GM23338 (cell line): ENCODE measurements at regions not wholly inside any gene's neighbourhood (a gene's known extent, or its start where the extent isn't known, plus 50 kb on each side); places are given as distances from the start of the nearest gene placed in this dataset.
A peak's percentile ranks its signal among the peaks of the same experiment; 100 is the strongest.

ENCODE experiments used
- ATAC-seq: fragments of 200-7000 bp; cut with Tn5 transposase; 3 replicates; pipeline ENCODE4 v1.9.1; 2020
- DNase-seq: peaks from one replicate; pipeline ENCODE4 v3.0.0-alpha.2; 2015; ENCODE audit warnings: low spot score
- H2AFZ ChIP-seq: fragments of 200-600 bp; sonication (generic); 2 replicates; pipeline ENCODE4 v1.8.0; 2016; ENCODE audit warnings: antibody characterized with exemption, mild to moderate bottlenecking, moderate library complexity
- H3F3A ChIP-seq: fragments of 200-600 bp; sonication (generic); replicated peaks from 2 replicates; pipeline ENCODE4 v1.8.0; 2017; ENCODE audit warnings: antibody characterized with exemption, mixed run types, low read depth
- H3K27ac ChIP-seq: fragments of 200-600 bp; sonication (generic); 2 replicates; pipeline ENCODE4 v1.6.1; 2016; ENCODE audit warnings: low read depth
- H3K27me3 ChIP-seq: fragments of 200-600 bp; sonication (generic); 2 replicates; pipeline ENCODE4 v1.8.0; 2016; ENCODE audit warnings: mild to moderate bottlenecking, mixed run types, moderate library complexity; ENCODE audit not compliant: insufficient read depth
- H3K36me3 ChIP-seq: fragments of 200-600 bp; sonication (generic); 2 replicates; pipeline ENCODE4 v1.8.0; 2016; ENCODE audit warnings: mild to moderate bottlenecking; ENCODE audit not compliant: insufficient read depth
- H3K4me1 ChIP-seq: fragments of 200-600 bp; sonication (generic); 2 replicates; pipeline ENCODE4 v1.8.0; 2016; ENCODE audit warnings: mild to moderate bottlenecking, moderate library complexity; ENCODE audit not compliant: insufficient read depth
- H3K4me2 ChIP-seq: fragments of 200-600 bp; sonication (generic); 2 replicates; pipeline ENCODE4 v1.7.1; 2017; ENCODE audit warnings: mixed run types
- H3K4me3 ChIP-seq: fragments of 200-600 bp; sonication (generic); 2 replicates; pipeline ENCODE4 v1.6.1; 2016; ENCODE audit warnings: mixed run types
- H3K79me2 ChIP-seq: fragments of 200-600 bp; sonication (generic); replicated peaks from 2 replicates; pipeline ENCODE4 v1.8.0; 2017; ENCODE audit warnings: mild to moderate bottlenecking; ENCODE audit not compliant: insufficient read depth
- H3K9me2 ChIP-seq: fragments of 200-600 bp; sonication (generic); 2 replicates; pipeline ENCODE4 v1.8.0; 2017; ENCODE audit not compliant: insufficient read depth
- H4K20me1 ChIP-seq: fragments of 200-600 bp; sonication (generic); replicated peaks from 2 replicates; pipeline ENCODE4 v1.8.0; 2017; ENCODE audit warnings: mild to moderate bottlenecking; ENCODE audit not compliant: insufficient read depth
- H3K27ac Mint-ChIP-seq: 2 replicates; pipeline ENCODE4 v1.8.0; 2020; ENCODE audit warnings: inconsistent platforms, mild to moderate bottlenecking, moderate library complexity, mixed read lengths
- H3K27me3 Mint-ChIP-seq: 3 replicates; pipeline ENCODE4 v1.8.0; 2022; ENCODE audit warnings: low read depth, mild to moderate bottlenecking, moderate library complexity, mixed read lengths, inconsistent platforms; ENCODE audit not compliant: insufficient read depth, poor library complexity
- H3K36me3 Mint-ChIP-seq: 3 replicates; pipeline ENCODE4 v1.8.0; 2021; ENCODE audit warnings: low read depth, mild to moderate bottlenecking, inconsistent platforms, moderate library complexity, mixed read lengths
- H3K4me1 Mint-ChIP-seq: 3 replicates; pipeline ENCODE4 v1.8.0; 2020; ENCODE audit warnings: mild to moderate bottlenecking, inconsistent platforms, mixed read lengths
- H3K4me3 Mint-ChIP-seq: 3 replicates; pipeline ENCODE4 v1.8.0; 2021; ENCODE audit warnings: moderate library complexity, mild to moderate bottlenecking, inconsistent platforms, mixed read lengths
- H3K9me3 Mint-ChIP-seq: 3 replicates; pipeline ENCODE4 v1.8.0; 2020; ENCODE audit warnings: moderate library complexity, mild to moderate bottlenecking, inconsistent platforms, mixed read lengths
- ETS1 ChIP-seq: IDR thresholded peaks from 2 replicates; pipeline ENCODE4 v1.6.1; 2016; ENCODE audit warnings: antibody characterized with exemption
- EZH2 ChIP-seq: fragments of 200-600 bp; sonication (generic); IDR thresholded peaks from one replicate; pipeline ENCODE4 v1.8.0; 2017; ENCODE audit warnings: antibody characterized with exemption, mild to moderate bottlenecking, low read depth; ENCODE audit not compliant: unreplicated experiment
- EZH2phosphoT487 ChIP-seq: fragments of 200-600 bp; sonication (generic); IDR thresholded peaks from one replicate; pipeline ENCODE4 v1.8.1; 2018; ENCODE audit warnings: antibody characterized with exemption; ENCODE audit not compliant: unreplicated experiment
- JUNB ChIP-seq: IDR thresholded peaks from one replicate; pipeline ENCODE4 v1.6.1; 2016; ENCODE audit warnings: antibody characterized with exemption; ENCODE audit not compliant: unreplicated experiment
- REST ChIP-seq: IDR thresholded peaks from one replicate; pipeline ENCODE4 v1.6.1; 2018; ENCODE audit warnings: antibody characterized with exemption; ENCODE audit not compliant: unreplicated experiment
- STAT1 ChIP-seq: IDR thresholded peaks from one replicate; pipeline ENCODE4 v1.6.1; 2016; ENCODE audit warnings: antibody characterized with exemption; ENCODE audit not compliant: unreplicated experiment
- ZNF114 ChIP-seq: fragments of 250-450 bp; sonication (Bioruptor Pico); IDR thresholded peaks from 2 replicates; pipeline ENCODE4 v1.5.0; 2020; ENCODE audit warnings: mild to moderate bottlenecking, moderate library complexity
- ZNF331 ChIP-seq: fragments of 250-450 bp; sonication (Bioruptor Pico); IDR thresholded peaks from 2 replicates; pipeline ENCODE4 v1.5.0; 2020; ENCODE audit warnings: low read depth, mild to moderate bottlenecking, moderate library complexity
- ZNF462 ChIP-seq: fragments of 250-450 bp; sonication (Bioruptor Pico); IDR thresholded peaks from 2 replicates; pipeline ENCODE4 v1.5.0; 2020; ENCODE audit warnings: mild to moderate bottlenecking, moderate library complexity

DNA sequence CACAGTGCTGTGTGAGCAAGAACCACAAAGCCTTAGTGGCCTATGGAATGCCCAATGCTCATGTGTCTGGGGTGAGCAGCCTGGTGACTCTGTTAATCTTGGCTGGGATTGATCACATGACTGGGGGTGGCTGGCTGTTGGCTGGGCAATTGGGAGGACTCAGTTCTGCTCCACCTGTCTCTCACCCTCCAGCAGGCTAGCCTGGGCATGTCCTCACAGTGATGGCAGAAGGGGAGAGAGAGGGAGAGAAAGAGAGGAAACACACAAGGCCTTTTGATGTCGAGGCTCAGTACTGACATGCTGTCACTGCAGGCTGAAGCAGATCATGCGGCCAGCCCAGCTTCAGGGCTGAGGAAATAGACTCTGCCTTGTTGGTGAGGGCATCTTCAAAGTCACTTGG lies 136.8 kb downstream of the TBX5 start:
- peak overlapping the region; percentile 74; the same call in 1 of the 2 replicates for H2AFZ ChIP-seq

More for the DNA sequence above, 136.8 kb downstream of the TBX5 start:
- H3K4me3 Mint-ChIP-seq = no peak overlapping the region
- H4K20me1 ChIP-seq = no peaks in the 10 kb centered on the region
- H3K27ac ChIP-seq = no peak overlapping the region
- H3K79me2 ChIP-seq = no peaks in the 10 kb centered on the region
- H3K9me2 ChIP-seq = peaks cover 17% of the 10 kb centered on the region
- no peaks in the 10 kb centered on the region for H3K36me3 ChIP-seq
- no peaks in the 10 kb centered on the region for H3K36me3 Mint-ChIP-seq
- peaks cover 6% of the 10 kb centered on the region for H3K27me3 Mint-ChIP-seq
- ATAC-seq = no peak
- H3F3A ChIP-seq = no peaks in the 10 kb centered on the region
- peaks cover 27% of the 10 kb centered on the region for H3K4me1 ChIP-seq
- no peak for TF ChIP-seq ZNF114 (CRISPR knock-in tag)
- TF ChIP-seq EZH2phosphoT487 = no peak
- TF ChIP-seq ZNF331 (CRISPR knock-in tag) = no peak
- no peak for TF ChIP-seq REST
- no peak for TF ChIP-seq ZNF462 (CRISPR knock-in tag)
- no peak for TF ChIP-seq EZH2
- TF ChIP-seq ETS1 = no peak
- no peak for TF ChIP-seq JUNB
- TF ChIP-seq STAT1 = no peak
- H3K27ac Mint-ChIP-seq = no peak overlapping the region
- no peaks in the 10 kb centered on the region for H3K9me3 Mint-ChIP-seq
- H3K27me3 ChIP-seq = no peaks in the 10 kb centered on the region
- no peak overlapping the region for H3K4me2 ChIP-seq
- peaks cover 28% of the 10 kb centered on the region for H3K4me1 Mint-ChIP-seq
- H3K4me3 ChIP-seq = no peak overlapping the region
- DNase-seq = no peak
